ENCODE measurements at regions not wholly inside any gene's neighbourhood (a gene's known extent, or its start where the extent isn't known, plus 50 kb on each side); places are given as distances from the start of the nearest gene placed in this dataset.

GRCh38 chr4:120611092-120611491 is 311.4 kb downstream of the PRDM5 start:
- H3K4me1 Mint-ChIP-seq (ENCODE audit: insufficient read depth, unreplicated experiment) = no peaks in the 10 kb centered on the region
- ChIA-PET CTCF (no interaction called here), POLR2A (no interaction called here)

GRCh38 chr4:120591038-120591437 is 331.5 kb downstream of the PRDM5 start:
- ChIA-PET CTCF (interaction anchor here (0.7 kb wide), 2 partner anchors 61 to 146 kb away, joined by 3 to 4 read pairs; no protein-coding TSS in a partner anchor), POLR2A (no interaction called here)
- TF ChIP-seq CTCF (IDR thresholded peaks at IDR 0.05; ENCODE audit: unreplicated experiment) = no peak
- DNase-seq (ENCODE audit: unreplicated experiment) = no peak
- H3K27me3 Mint-ChIP-seq (ENCODE audit: insufficient read depth, unreplicated experiment) = no peaks in the 10 kb centered on the region
- no TSS peak for BruUV-seq (replicated peaks)
- H3K4me3 Mint-ChIP-seq (ENCODE audit: unreplicated experiment) = no peak overlapping the region
- H3K9me3 Mint-ChIP-seq (ENCODE audit: unreplicated experiment) = no peaks in the 10 kb centered on the region
- no peak overlapping the region for H3K27ac Mint-ChIP-seq (ENCODE audit: low read depth, unreplicated experiment)
- intact Hi-C loops (cut with micrococcal nuclease) = no loop called here
- H3K4me1 Mint-ChIP-seq (ENCODE audit: insufficient read depth, unreplicated experiment) = no peaks in the 10 kb centered on the region
- no peaks in the 10 kb centered on the region for H3K36me3 Mint-ChIP-seq (ENCODE audit: insufficient read depth, unreplicated experiment)

More at GRCh38 chr4:120611092-120611491, 311.4 kb downstream of the PRDM5 start:
- Mint-ChIP-seq H3K9me3 (ENCODE audit: unreplicated experiment) (no peaks in the 10 kb centered on the region), H3K4me3 (ENCODE audit: unreplicated experiment) (no peak overlapping the region), H3K27ac (ENCODE audit: low read depth, unreplicated experiment) (no peak overlapping the region), H3K36me3 (ENCODE audit: insufficient read depth, unreplicated experiment) (no peaks in the 10 kb centered on the region), H3K27me3 (ENCODE audit: insufficient read depth, unreplicated experiment) (no peaks in the 10 kb centered on the region)
- intact Hi-C loops (cut with micrococcal nuclease) = no loop called here
- no TSS peak for BruUV-seq (replicated peaks)
- TF ChIP-seq CTCF (IDR thresholded peaks at IDR 0.05; ENCODE audit: unreplicated experiment) = no peak
- DNase-seq (ENCODE audit: unreplicated experiment) = no peak

GRCh38 chr4:120589787-120590186 is 332.7 kb downstream of the PRDM5 start:
- no peaks in the 10 kb centered on the region for H3K27me3 Mint-ChIP-seq (ENCODE audit: insufficient read depth, unreplicated experiment)
- no peaks in the 10 kb centered on the region for H3K36me3 Mint-ChIP-seq (ENCODE audit: insufficient read depth, unreplicated experiment)
- BruUV-seq (replicated peaks) = no TSS peak
- TF ChIP-seq CTCF (IDR thresholded peaks at IDR 0.05; ENCODE audit: unreplicated experiment) = no peak
- no peak overlapping the region for H3K4me3 Mint-ChIP-seq (ENCODE audit: unreplicated experiment)
- H3K27ac Mint-ChIP-seq (ENCODE audit: low read depth, unreplicated experiment) = no peak overlapping the region
- no peaks in the 10 kb centered on the region for H3K9me3 Mint-ChIP-seq (ENCODE audit: unreplicated experiment)
- CTCF ChIA-PET = no interaction called here
- DNase-seq (ENCODE audit: unreplicated experiment) = no peak
- POLR2A ChIA-PET = no interaction called here
- H3K4me1 Mint-ChIP-seq (ENCODE audit: insufficient read depth, unreplicated experiment) = no peaks in the 10 kb centered on the region
- intact Hi-C loops (cut with micrococcal nuclease) = no loop called here

GRCh38 chr4:120568731-120569130 is 353.8 kb downstream of the PRDM5 start:
- no peak for TF ChIP-seq CTCF (IDR thresholded peaks at IDR 0.05; ENCODE audit: unreplicated experiment)
- no peaks in the 10 kb centered on the region for H3K4me1 Mint-ChIP-seq (ENCODE audit: insufficient read depth, unreplicated experiment)
- H3K36me3 Mint-ChIP-seq (ENCODE audit: insufficient read depth, unreplicated experiment) = no peaks in the 10 kb centered on the region
- no peak overlapping the region for H3K4me3 Mint-ChIP-seq (ENCODE audit: unreplicated experiment)
- H3K27ac Mint-ChIP-seq (ENCODE audit: low read depth, unreplicated experiment) = no peak overlapping the region
- H3K9me3 Mint-ChIP-seq (ENCODE audit: unreplicated experiment) = no peaks in the 10 kb centered on the region
- ChIA-PET POLR2A (no interaction called here), CTCF (no interaction called here)
- H3K27me3 Mint-ChIP-seq (ENCODE audit: insufficient read depth, unreplicated experiment) = no peaks in the 10 kb centered on the region
- intact Hi-C loops (cut with micrococcal nuclease) = no loop called here
- DNase-seq (ENCODE audit: unreplicated experiment) = no peak
- no TSS peak for BruUV-seq (replicated peaks)

All from MCF 10A (cell line).